ENCODE measurements at regions not wholly inside any gene's neighbourhood (a gene's known extent, or its start where the extent isn't known, plus 50 kb on each side); places are given as distances from the start of the nearest gene placed in this dataset.

- Histone ChIP-seq H3K4me3 (ENCODE audit: low read depth in 2 of 2, low read length in 1 of 2) (no peak overlapping the region), H3K36me3 (replicated peaks in 1 of 2; ENCODE audit: control insufficient read depth in 1 of 2, insufficient read depth in 2 of 2, low read length in 1 of 2) (no peaks in the 10 kb centered on the region), H3K79me2 (ENCODE audit: insufficient read depth) (no peaks in the 10 kb centered on the region), H3K9ac (no peak overlapping the region), H3K4me2 (no peak overlapping the region), H3K9me3 (no peaks in the 10 kb centered on the region), H3K4me1 (ENCODE audit: control insufficient read depth in 1 of 2, insufficient read depth in 2 of 2, low read depth in 1 of 2, low read length in 1 of 2) (peaks cover 0 to 5% of the 10 kb centered on the region in 2 experiments; a peak in 1 of 4 replicates), H3K27me3 (ENCODE audit: insufficient read depth) (no peaks in the 10 kb centered on the region), H3K9me2 (no peaks in the 10 kb centered on the region), H4K20me1 (ENCODE audit: insufficient read depth) (no peaks in the 10 kb centered on the region), H2AFZ (ENCODE audit: low read depth) (no peak overlapping the region), H3F3A (replicated peaks; ENCODE audit: insufficient read depth) (no peaks in the 10 kb centered on the region), H3K27ac (ENCODE audit: low read depth in 2 of 2, low read length in 1 of 2) (no peak overlapping the region)
- WGBS (ENCODE audit: low lambda C conversion rate) = 23% methylated on average over 3 of the region's 3 CpGs
- ChIA-PET POLR2A (no interaction called here), CTCF (no interaction called here)
- peak; percentile 7 for DNase-seq
- TF ChIP-seq EZH2phosphoT487 (IDR thresholded peaks at IDR 0.05; ENCODE audit: borderline replicate concordance, low read depth) = no peak
- TF ChIP-seq RAD21 (IDR thresholded peaks at IDR 0.05; ENCODE audit: low read length) = no peak
- TF ChIP-seq IRF3 (IDR thresholded peaks at IDR 0.05; ENCODE audit: low read depth, low read length) = no peak
- no peak for TF ChIP-seq FOSL2 (IDR thresholded peaks at IDR 0.05; ENCODE audit: borderline replicate concordance, low read depth)
- TF ChIP-seq ZBTB33 (IDR thresholded peaks at IDR 0.05; ENCODE audit: borderline replicate concordance, low read depth) = no peak
- no peak for TF ChIP-seq RFX5 (IDR thresholded peaks at IDR 0.05; ENCODE audit: low read length)
- peak in 1 of 2 experiments; percentile 56; a peak in 2 of 4 replicates for TF ChIP-seq EP300 (IDR thresholded peaks at IDR 0.05; ENCODE audit: borderline replicate concordance in 1 of 2, low read depth in 1 of 2, low read length in 1 of 2)
- TF ChIP-seq TEAD4 (IDR thresholded peaks at IDR 0.05; ENCODE audit: borderline replicate concordance, insufficient read depth) = no peak
- TF ChIP-seq RXRA (IDR thresholded peaks at IDR 0.05; ENCODE audit: borderline replicate concordance, low read depth) = no peak
- TF ChIP-seq, protein P1, sequence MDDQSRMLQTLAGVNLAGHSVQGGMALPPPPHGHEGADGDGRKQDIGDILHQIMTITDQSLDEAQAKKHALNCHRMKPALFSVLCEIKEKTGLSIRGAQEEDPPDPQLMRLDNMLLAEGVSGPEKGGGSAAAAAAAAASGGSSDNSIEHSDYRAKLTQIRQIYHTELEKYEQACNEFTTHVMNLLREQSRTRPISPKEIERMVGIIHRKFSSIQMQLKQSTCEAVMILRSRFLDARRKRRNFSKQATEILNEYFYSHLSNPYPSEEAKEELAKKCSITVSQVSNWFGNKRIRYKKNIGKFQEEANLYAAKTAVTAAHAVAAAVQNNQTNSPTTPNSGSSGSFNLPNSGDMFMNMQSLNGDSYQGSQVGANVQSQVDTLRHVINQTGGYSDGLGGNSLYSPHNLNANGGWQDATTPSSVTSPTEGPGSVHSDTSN (IDR thresholded peaks at IDR 0.05) = no peak
- TF ChIP-seq CTCF (IDR thresholded peaks at IDR 0.05) = no peak
- no peak for TF ChIP-seq USF2 (IDR thresholded peaks at IDR 0.05; ENCODE audit: borderline replicate concordance, low read depth, low read length)
- no peak for TF ChIP-seq SIN3A (IDR thresholded peaks at IDR 0.05; ENCODE audit: borderline replicate concordance, low read depth, low read length)
- no peak for TF ChIP-seq FOXM1 (IDR thresholded peaks at IDR 0.05; ENCODE audit: low read depth)
- peak; percentile 1; the same call in 1 of the 2 replicates for TF ChIP-seq SMC3 (IDR thresholded peaks at IDR 0.05; ENCODE audit: low read depth, low read length)
- no peak for TF ChIP-seq TAF1 (IDR thresholded peaks at IDR 0.05; ENCODE audit: borderline replicate concordance, low read depth, low read length)
- TF ChIP-seq MAX (IDR thresholded peaks at IDR 0.05; ENCODE audit: low read depth) = no peak
- no peak for TF ChIP-seq NFIC (IDR thresholded peaks at IDR 0.05; ENCODE audit: borderline replicate concordance)
- TF ChIP-seq CHD2 (IDR thresholded peaks at IDR 0.05; ENCODE audit: low read length, partially characterized antibody) = peak; percentile 21
- no peak for TF ChIP-seq GATA2 (CRISPR knock-in tag; IDR thresholded peaks at IDR 0.05)
- 0 out of 2 replicates have a peak, but pooled peaks have one; percentile 32 for TF ChIP-seq RCOR1 (IDR thresholded peaks at IDR 0.05; ENCODE audit: low read length)
- no peak for TF ChIP-seq TCF12 (IDR thresholded peaks at IDR 0.05)
- TF ChIP-seq YY1 (IDR thresholded peaks at IDR 0.05; ENCODE audit: low read depth) = no peak
- no peak for TF ChIP-seq MXI1 (IDR thresholded peaks at IDR 0.05; ENCODE audit: low read depth, low read length)
- no peak for TF ChIP-seq MEF2A (IDR thresholded peaks at IDR 0.05; ENCODE audit: borderline replicate concordance, low read depth)
- TF ChIP-seq FOXJ3 (CRISPR knock-in tag; IDR thresholded peaks at IDR 0.05) = no peak
These were observed 279.5 kb downstream of the RND3 start for GRCh38 chr2:150207979-150208378.
